Panc1 (cell line): ENCODE measurements at regions not wholly inside any gene's neighbourhood (a gene's known extent, or its start where the extent isn't known, plus 50 kb on each side); places are given as distances from the start of the nearest gene placed in this dataset.

Source experiments
- ATAC-seq: fragments of 200-7000 bp; cut with Tn5 transposase; 2 replicates; pipeline ENCODE4 v1.9.1; 2020; ENCODE audit warnings: mild to moderate bottlenecking, moderate library complexity
- BruUV-seq: library from RNA; stranded (reverse); fragments of 400-500 nt; replicated peaks from 2 replicates; lab custom pipeline; 2021; lab: Mats Ljungman, UMichigan
- CTCF ChIA-PET: fragments of 300-600 bp; sonication (Branson Sonifier 250); formaldehyde crosslinking; loops from one replicate; lab custom pipeline; 2022; ENCODE audit warnings: antibody characterized with exemption; lab: Charles Lee
- POLR2A ChIA-PET: fragments of 300-600 bp; sonication (Branson Sonifier 250); formaldehyde crosslinking; loops from one replicate; lab custom pipeline; 2022; ENCODE audit warnings: antibody characterized with exemption; lab: Charles Lee
- DNase-seq: peaks from one replicate; pipeline ENCODE4 v3.0.0-alpha.2; 2010; ENCODE audit warnings: low read depth, low spot score
- H3K27ac ChIP-seq: 2 replicates; pipeline ENCODE4 v1.5.1; 2011; ENCODE audit warnings: mild to moderate bottlenecking, low read length, inconsistent platforms
- H3K27me3 ChIP-seq: fragments of 200-500 bp; sonication (Bioruptor generic); 2 replicates; pipeline ENCODE4 v1.6.0; 2014; ENCODE audit warnings: low read length, inconsistent platforms; ENCODE audit not compliant: control insufficient read depth, insufficient read depth
- H3K36me3 ChIP-seq: fragments of 200-500 bp; sonication (Bioruptor generic); 2 replicates; pipeline ENCODE4 v1.5.1; 2014; ENCODE audit warnings: inconsistent platforms, mild to moderate bottlenecking, low read length, moderate library complexity; ENCODE audit not compliant: control insufficient read depth, insufficient read depth
- H3K4me1 ChIP-seq: 2 replicates; pipeline ENCODE4 v1.5.1; 2011; ENCODE audit warnings: inconsistent platforms, mild to moderate bottlenecking, low read length, moderate library complexity; ENCODE audit not compliant: control insufficient read depth, insufficient read depth
- H3K4me3 ChIP-seq, 2 experiments: 2 replicates each; pipeline ENCODE4 v1.5.1; 2011 to 2012; ENCODE audit warnings: low read depth in 2 of 2, low read length in 2 of 2, mild to moderate bottlenecking in 2 of 2, inconsistent platforms in 1 of 2, moderate library complexity in 1 of 2
- H3K9me3 ChIP-seq: fragments of 200-500 bp; sonication (Bioruptor generic); 2 replicates; pipeline ENCODE4 v1.5.1; 2014; ENCODE audit warnings: low read depth, mild to moderate bottlenecking, inconsistent platforms, low read length, moderate library complexity; ENCODE audit not compliant: control insufficient read depth, insufficient read depth
- CTCF ChIP-seq: fragments of 450-650 bp; IDR thresholded peaks from 2 replicates; pipeline ENCODE4 v1.5.1; 2017; ENCODE audit warnings: mild to moderate bottlenecking
- POLR2AphosphoS5 ChIP-seq: IDR thresholded peaks from 2 replicates; pipeline ENCODE4 v1.6.1; 2012; ENCODE audit warnings: mild to moderate bottlenecking, low read depth, low read length, moderate library complexity
- REST ChIP-seq, 2 experiments: IDR thresholded peaks; 2 replicates each; pipeline ENCODE4 v1.6.1; 2011 to 2012; ENCODE audit warnings: low read depth in 2 of 2, control low read depth in 1 of 2, low read length in 1 of 2, mild to moderate bottlenecking in 1 of 2, moderate library complexity in 1 of 2; ENCODE audit not compliant: insufficient read depth in 1 of 2
- SIN3A ChIP-seq: IDR thresholded peaks from 2 replicates; pipeline ENCODE4 v1.6.1; 2012; ENCODE audit warnings: low read depth, mild to moderate bottlenecking, low read length, moderate library complexity, borderline replicate concordance; ENCODE audit not compliant: insufficient read depth
- TCF7L2 ChIP-seq: IDR thresholded peaks from 2 replicates; pipeline ENCODE4 v1.6.1; 2011; ENCODE audit warnings: mild to moderate bottlenecking, low read depth, low read length, inconsistent platforms
- in situ Hi-C: cut with HindIII; loops from 2 replicates; pipeline ENCODE4 v1.10.0; 2016; ENCODE audit warnings: low sequenced_read_pairs, low pct_unique_long_range_greater_than_20kb
- intact Hi-C: fragments of 100-400 bp; cut with micrococcal nuclease; formaldehyde crosslinking; loops from one replicate; pipeline ENCODE4 v1.10.0; 2022; ENCODE audit not compliant: unreplicated experiment

- in situ Hi-C loops (no loop called here), intact Hi-C loops (no loop called here)
- H3K36me3 ChIP-seq = no peaks in the 10 kb centered on the region
- ATAC-seq (no peak), DNase-seq (no peak)
- H3K4me1 ChIP-seq = no peaks in the 10 kb centered on the region
- BruUV-seq = no TSS peak
- no peak overlapping the region for H3K27ac ChIP-seq
- H3K27me3 ChIP-seq = no peaks in the 10 kb centered on the region
- H3K9me3 ChIP-seq = 0 out of 2 replicates have a peak, but pooled peaks cover 3% of the 10 kb centered on the region
- no peak for TF ChIP-seq SIN3A
- TF ChIP-seq TCF7L2 = no peak
- TF ChIP-seq REST (IDR thresholded peaks at IDR 0.05; ENCODE audit: insufficient read depth in 1 of 2, low read depth in 2 of 2, low read length in 1 of 2) = no peak
- TF ChIP-seq CTCF = no peak
- TF ChIP-seq POLR2AphosphoS5 = no peak
- H3K4me3 ChIP-seq = no peak overlapping the region
- ChIA-PET CTCF (no interaction called here), POLR2A (no interaction called here)
Observed at GRCh38 chr6:65999288-65999791, 292.3 kb upstream of the EYS start.

GRCh38 chr6:65998544-65998943 lies 291.5 kb upstream of the EYS start:
- Histone ChIP-seq H3K36me3 (no peaks in the 10 kb centered on the region), H3K9me3 (0 out of 2 replicates have a peak, but pooled peaks cover 3% of the 10 kb centered on the region), H3K27ac (no peak overlapping the region), H3K27me3 (no peaks in the 10 kb centered on the region), H3K4me3 (no peak overlapping the region), H3K4me1 (no peaks in the 10 kb centered on the region)
- POLR2A ChIA-PET = no interaction called here
- no peak for ATAC-seq
- BruUV-seq = no TSS peak
- TF ChIP-seq REST (IDR thresholded peaks at IDR 0.05; ENCODE audit: insufficient read depth in 1 of 2, low read depth in 2 of 2, low read length in 1 of 2) = no peak
- intact Hi-C loops (no loop called here), in situ Hi-C loops (no loop called here)
- no peak for DNase-seq
- CTCF ChIA-PET = no interaction called here
